Activated CD4-positive, alpha-beta T cell treated with anti-CD3 and anti-CD28 coated beads, Interleukin-2, amount 10 ng/mL, durations not matched to agents 7 days and 5 days (primary cell): ENCODE measurements at regions not wholly inside any gene's neighbourhood (a gene's known extent, or its start where the extent isn't known, plus 50 kb on each side); places are given as distances from the start of the nearest gene placed in this dataset.
"Not testable (repeated sequence)": the region's sequence is repeated elsewhere in the genome, so short reads cannot be mapped to it uniquely, and the experiment has no call there.

Experiments used
- CTCF ChIA-PET: fragments of 350-600 bp; sonication (Branson Sonifier 250); formaldehyde crosslinking; loops from one replicate; lab custom pipeline; 2021; ENCODE audit warnings: antibody characterized with exemption; lab: Charles Lee
- POLR2A ChIA-PET: fragments of 350-600 bp; sonication (Branson Sonifier 250); formaldehyde crosslinking; loops from one replicate; lab custom pipeline; 2021; ENCODE audit warnings: antibody characterized with exemption; lab: Charles Lee
- DNase-seq: peaks from one replicate; pipeline ENCODE4 v3.0.0-alpha.2; 2020
- H3K27ac Mint-ChIP-seq: one replicate; pipeline ENCODE4 v1.8.0; 2021; ENCODE audit warnings: mild to moderate bottlenecking, moderate library complexity, mixed read lengths
- H3K27me3 Mint-ChIP-seq: one replicate; pipeline ENCODE4 v1.8.0; 2021; ENCODE audit warnings: mixed read lengths
- H3K36me3 Mint-ChIP-seq: one replicate; pipeline ENCODE4 v1.8.0; 2021; ENCODE audit warnings: low read depth, mixed read lengths
- H3K4me1 Mint-ChIP-seq: one replicate; pipeline ENCODE4 v1.8.0; 2021; ENCODE audit warnings: mixed read lengths
- H3K4me3 Mint-ChIP-seq: one replicate; pipeline ENCODE4 v1.8.0; 2021; ENCODE audit warnings: mild to moderate bottlenecking, moderate library complexity, mixed read lengths
- H3K9me3 Mint-ChIP-seq: one replicate; pipeline ENCODE4 v1.8.0; 2021; ENCODE audit warnings: mixed read lengths

GRCh38 chr7:108659261-108659660, 89.6 kb downstream of the DNAJB9 start:
- Mint-ChIP-seq H3K27me3 (peaks cover 2% of the 10 kb centered on the region), H3K27ac (no peak overlapping the region), H3K9me3 (no peaks in the 10 kb centered on the region), H3K36me3 (no peaks in the 10 kb centered on the region), H3K4me3 (no peak overlapping the region), H3K4me1 (no peaks in the 10 kb centered on the region)
- ChIA-PET CTCF (no interaction called here), POLR2A (no interaction called here)
- DNase-seq = no peak

DNA sequence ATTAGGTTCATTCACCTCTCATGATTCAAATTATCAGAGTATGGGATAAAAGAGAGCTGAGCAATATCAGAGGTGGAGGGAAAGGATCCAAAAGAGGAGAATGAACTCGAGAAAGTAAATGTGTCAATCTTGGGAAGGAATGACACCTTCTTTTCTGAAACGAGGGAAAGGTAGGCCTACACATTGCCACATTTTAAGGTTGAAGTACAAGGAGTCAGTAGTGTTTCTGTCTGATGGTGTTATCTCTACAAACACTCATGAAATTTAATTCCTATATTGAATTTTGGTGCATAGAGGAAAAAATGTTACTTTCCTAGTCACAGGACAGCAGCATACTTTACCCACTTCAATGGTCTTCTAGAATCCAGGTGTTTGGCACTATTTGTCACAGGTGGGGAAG, 90.2 kb downstream of the DNAJB9 start:
- DNase-seq = no peak
- Mint-ChIP-seq H3K4me1 (no peaks in the 10 kb centered on the region), H3K27ac (no peak overlapping the region), H3K27me3 (peaks cover 2% of the 10 kb centered on the region), H3K4me3 (no peak overlapping the region), H3K36me3 (no peaks in the 10 kb centered on the region), H3K9me3 (no peaks in the 10 kb centered on the region)
- CTCF ChIA-PET = no interaction called here
- POLR2A ChIA-PET = no interaction called here

- POLR2A ChIA-PET = no interaction called here
- DNase-seq = no peak
- Mint-ChIP-seq H3K4me3 (no peak overlapping the region), H3K36me3 (no peaks in the 10 kb centered on the region), H3K9me3 (no peaks in the 10 kb centered on the region), H3K4me1 (no peaks in the 10 kb centered on the region), H3K27ac (no peak overlapping the region), H3K27me3 (peaks cover 2% of the 10 kb centered on the region)
- CTCF ChIA-PET = no interaction called here
Observed at GRCh38 chr7:108660465-108660864, 90.8 kb downstream of the DNAJB9 start.

DNA sequence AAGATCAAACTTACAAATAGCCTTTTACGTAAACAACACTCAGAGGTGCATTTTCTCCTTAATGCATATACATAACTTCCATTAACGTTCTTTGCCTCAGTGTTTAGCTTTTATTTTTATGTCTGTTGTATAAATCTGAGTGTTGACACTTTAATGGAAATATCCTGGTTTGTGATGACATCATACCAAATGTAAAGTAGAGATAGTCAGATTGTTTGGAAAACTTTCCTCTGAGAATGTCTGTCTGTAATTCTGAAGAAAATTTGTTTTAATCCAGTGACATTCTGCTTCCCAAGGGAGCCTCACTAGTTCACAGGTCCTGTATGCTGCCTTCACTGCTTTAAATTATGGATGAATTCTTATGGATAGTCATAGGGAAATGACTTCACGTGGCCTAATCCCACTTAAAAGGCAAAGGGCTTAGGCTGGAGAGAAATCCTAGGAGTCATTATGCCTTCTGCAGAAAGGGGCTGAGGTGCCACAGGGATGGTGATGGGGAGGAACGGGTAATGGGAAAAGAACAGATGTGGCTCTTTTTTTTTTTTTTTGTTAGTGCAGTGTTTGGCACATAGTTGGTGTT, 93.2 kb downstream of the DNAJB9 start:
- Mint-ChIP-seq H3K4me1 (no peaks in the 10 kb centered on the region), H3K4me3 (no peak overlapping the region), H3K36me3 (no peaks in the 10 kb centered on the region), H3K27me3 (peaks cover 2% of the 10 kb centered on the region), H3K9me3 (no peaks in the 10 kb centered on the region), H3K27ac (no peak overlapping the region)
- ChIA-PET CTCF (no interaction called here), POLR2A (no interaction called here)
- no peak for DNase-seq

- H3K36me3 Mint-ChIP-seq = no peaks in the 10 kb centered on the region
- H3K27ac Mint-ChIP-seq = no peak overlapping the region
- H3K4me1 Mint-ChIP-seq = no peaks in the 10 kb centered on the region
- H3K27me3 Mint-ChIP-seq = peaks cover 2% of the 10 kb centered on the region
- CTCF ChIA-PET = no interaction called here
- DNase-seq = no peak
- H3K9me3 Mint-ChIP-seq = no peaks in the 10 kb centered on the region
- H3K4me3 Mint-ChIP-seq = no peak overlapping the region
- POLR2A ChIA-PET = no interaction called here
Observed at GRCh38 chr7:108663701-108664100, 94.0 kb downstream of the DNAJB9 start.

- Mint-ChIP-seq H3K4me1 (no peaks in the 10 kb centered on the region), H3K27ac (no peak overlapping the region), H3K4me3 (no peak overlapping the region), H3K9me3 (no peaks in the 10 kb centered on the region), H3K27me3 (peaks cover 2% of the 10 kb centered on the region), H3K36me3 (no peaks in the 10 kb centered on the region)
- ChIA-PET CTCF (no interaction called here), POLR2A (no interaction called here)
- no peak for DNase-seq
Observed at GRCh38 chr7:108667216-108667615, 97.5 kb downstream of the DNAJB9 start.

DNA sequence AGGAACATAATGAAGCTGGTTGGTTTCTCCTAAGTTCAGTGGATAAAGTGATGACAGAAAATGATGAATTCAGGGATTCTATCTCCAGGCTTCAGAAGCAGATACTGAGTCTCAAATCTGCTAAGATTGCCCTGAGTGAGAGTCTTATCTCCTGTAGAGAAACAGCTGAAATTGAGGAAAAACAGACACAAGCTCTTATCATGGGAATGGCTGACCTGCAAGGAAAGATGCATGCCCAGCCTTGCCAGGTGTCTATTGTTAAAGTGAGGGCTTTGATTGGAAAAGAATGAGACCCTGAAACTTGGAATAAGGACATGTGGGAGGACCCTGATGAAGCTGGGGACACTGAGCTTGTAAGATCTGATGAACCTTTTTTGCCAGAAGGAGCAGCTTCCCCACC, 100.3 kb downstream of the DNAJB9 start:
- POLR2A ChIA-PET = no interaction called here
- Mint-ChIP-seq H3K36me3 (no peaks in the 10 kb centered on the region), H3K9me3 (peaks cover 3% of the 10 kb centered on the region), H3K27me3 (no peaks in the 10 kb centered on the region), H3K27ac (no peak overlapping the region), H3K4me3 (no peak overlapping the region), H3K4me1 (no peaks in the 10 kb centered on the region)
- DNase-seq = no peak
- CTCF ChIA-PET = no interaction called here

GRCh38 chr7:108673699-108674098, 104.0 kb downstream of the DNAJB9 start:
- H3K9me3 Mint-ChIP-seq, DNase-seq, CTCF ChIA-PET, H3K4me3 Mint-ChIP-seq, H3K4me1 Mint-ChIP-seq, H3K27ac Mint-ChIP-seq, POLR2A ChIA-PET, H3K36me3 Mint-ChIP-seq, H3K27me3 Mint-ChIP-seq: not testable (repeated sequence)

DNA sequence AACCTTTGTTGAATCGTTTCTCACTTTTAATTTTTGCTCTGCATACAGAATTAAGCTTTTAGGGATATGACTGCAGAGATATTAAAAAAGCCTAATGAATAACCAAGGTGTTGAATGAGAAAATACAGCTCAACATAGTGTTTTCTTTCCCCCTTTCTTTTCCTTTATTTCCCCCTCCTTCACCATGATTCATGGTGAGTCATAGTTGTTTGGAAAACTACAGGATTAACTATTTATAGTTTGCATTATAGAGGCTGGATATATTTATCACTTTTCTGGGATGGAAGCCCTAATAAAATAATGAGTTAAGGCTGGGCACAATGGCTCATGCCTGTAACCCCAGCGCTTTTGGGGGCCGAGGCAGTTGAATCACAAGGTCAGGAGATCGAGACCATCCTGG, 115.0 kb downstream of the DNAJB9 start:
- H3K36me3 Mint-ChIP-seq = no peaks in the 10 kb centered on the region
- peaks cover 5% of the 10 kb centered on the region for H3K9me3 Mint-ChIP-seq
- ChIA-PET POLR2A (no interaction called here), CTCF (no interaction called here)
- no peak overlapping the region for H3K27ac Mint-ChIP-seq
- no peak for DNase-seq
- H3K4me1 Mint-ChIP-seq = no peaks in the 10 kb centered on the region
- no peak overlapping the region for H3K4me3 Mint-ChIP-seq
- H3K27me3 Mint-ChIP-seq = peaks cover 2% of the 10 kb centered on the region

- H3K27ac Mint-ChIP-seq = no peak overlapping the region
- no peak overlapping the region for H3K4me3 Mint-ChIP-seq
- peaks cover 2% of the 10 kb centered on the region for H3K27me3 Mint-ChIP-seq
- no peak for DNase-seq
- no peaks in the 10 kb centered on the region for H3K36me3 Mint-ChIP-seq
- POLR2A ChIA-PET = no interaction called here
- CTCF ChIA-PET = no interaction called here
- no peaks in the 10 kb centered on the region for H3K4me1 Mint-ChIP-seq
- H3K9me3 Mint-ChIP-seq = peaks cover 5% of the 10 kb centered on the region
Observed at GRCh38 chr7:108686494-108686893, 116.8 kb downstream of the DNAJB9 start.

GRCh38 chr7:108697254-108697653, 127.6 kb downstream of the DNAJB9 start:
- no peak overlapping the region for H3K4me3 Mint-ChIP-seq
- ChIA-PET POLR2A (no interaction called here), CTCF (no interaction called here)
- H3K27ac Mint-ChIP-seq = no peak overlapping the region
- no peaks in the 10 kb centered on the region for H3K27me3 Mint-ChIP-seq
- H3K9me3 Mint-ChIP-seq = no peaks in the 10 kb centered on the region
- no peaks in the 10 kb centered on the region for H3K4me1 Mint-ChIP-seq
- no peaks in the 10 kb centered on the region for H3K36me3 Mint-ChIP-seq
- no peak for DNase-seq

GRCh38 chr7:108711611-108712010, 141.9 kb downstream of the DNAJB9 start:
- no peaks in the 10 kb centered on the region for H3K9me3 Mint-ChIP-seq
- CTCF ChIA-PET = no interaction called here
- H3K27me3 Mint-ChIP-seq = no peaks in the 10 kb centered on the region
- DNase-seq = no peak
- no peaks in the 10 kb centered on the region for H3K36me3 Mint-ChIP-seq
- no peaks in the 10 kb centered on the region for H3K4me1 Mint-ChIP-seq
- no peak overlapping the region for H3K27ac Mint-ChIP-seq
- POLR2A ChIA-PET = no interaction called here
- no peak overlapping the region for H3K4me3 Mint-ChIP-seq

GRCh38 chr7:108716783-108717182, 147.1 kb downstream of the DNAJB9 start:
- no peaks in the 10 kb centered on the region for H3K36me3 Mint-ChIP-seq

DNA sequence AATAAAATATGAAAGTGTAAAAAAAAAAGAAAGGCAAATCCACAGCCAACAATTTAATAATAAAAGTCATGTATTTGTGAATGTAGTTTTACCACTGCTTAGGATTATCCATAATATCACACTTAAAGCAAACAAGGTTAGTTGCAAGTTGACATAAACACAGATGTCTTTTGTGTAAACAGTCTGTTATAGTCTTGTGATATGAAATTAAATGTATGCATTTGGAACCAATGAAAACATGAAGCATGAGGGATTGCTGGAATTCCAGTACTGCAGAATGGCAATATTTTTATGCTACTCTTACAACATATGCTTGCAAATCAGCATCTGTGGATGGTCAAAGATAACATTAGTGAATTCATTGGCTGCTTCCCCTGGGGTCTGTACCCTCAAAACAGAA, 148.1 kb downstream of the DNAJB9 start:
- ChIA-PET POLR2A (no interaction called here), CTCF (no interaction called here)
- no peak for DNase-seq
- Mint-ChIP-seq H3K9me3 (no peaks in the 10 kb centered on the region), H3K4me1 (no peaks in the 10 kb centered on the region), H3K4me3 (no peak overlapping the region), H3K27me3 (no peaks in the 10 kb centered on the region), H3K27ac (no peak overlapping the region), H3K36me3 (no peaks in the 10 kb centered on the region)

More at GRCh38 chr7:108716783-108717182, 147.1 kb downstream of the DNAJB9 start:
- Mint-ChIP-seq H3K27me3 (no peaks in the 10 kb centered on the region), H3K4me3 (no peak overlapping the region), H3K4me1 (no peaks in the 10 kb centered on the region), H3K9me3 (no peaks in the 10 kb centered on the region), H3K27ac (no peak overlapping the region)
- CTCF ChIA-PET = no interaction called here
- POLR2A ChIA-PET = no interaction called here
- DNase-seq = no peak
